ENCODE measurements at regions not wholly inside any gene's neighbourhood (a gene's known extent, or its start where the extent isn't known, plus 50 kb on each side); places are given as distances from the start of the nearest gene placed in this dataset.

- TF ChIP-seq GATA2 (IDR thresholded peaks at IDR 0.05; ENCODE audit: low read depth, low read length) (no peak), GATA3 (IDR thresholded peaks at IDR 0.05; ENCODE audit: low read depth, low read length) (no peak)
These were observed 455.1 kb upstream of the RGMB start for GRCh38 chr5:98318386-98318785.

All from SH-SY5Y (cell line).